Ovary (tissue), 7 donors: ENCODE measurements at regions not wholly inside any gene's neighbourhood (a gene's known extent, or its start where the extent isn't known, plus 50 kb on each side); places are given as distances from the start of the nearest gene placed in this dataset.

Experiments
- DNase-seq, 5 donors: peaks; one replicate each; pipeline ENCODE4 v3.0.0-alpha.2; 2019 to 2020
- H3K27ac ChIP-seq, 2 donors: fragments of 200-600 bp; one replicate each; pipeline versions ENCODE4 v1.5.1 to v1.8.0; 2019 to 2022
- H3K27me3 ChIP-seq: fragments of 200-600 bp; one replicate; pipeline ENCODE4 v1.8.0; 2022
- H3K36me3 ChIP-seq: fragments of 200-600 bp; sonication (generic); one replicate; pipeline ENCODE4 v1.5.1; 2019
- H3K4me1 ChIP-seq: one replicate; pipeline ENCODE4 v1.8.1; 2013; ENCODE audit warnings: mild to moderate bottlenecking, moderate library complexity; ENCODE audit not compliant: insufficient read depth
- H3K4me3 ChIP-seq: fragments of 200-600 bp; sonication (generic); one replicate; pipeline ENCODE4 v1.5.1; 2017
- H3K9me3 ChIP-seq, 2 donors: fragments of 200-600 bp in 1 of 2; sonication (generic) in 1 of 2; one replicate each; pipeline versions ENCODE4 v1.5.1 to v1.8.1; 2013 to 2019; ENCODE audit warnings: mild to moderate bottlenecking in 1 of 2, moderate library complexity in 1 of 2
- EP300 ChIP-seq: sonication (generic); formaldehyde crosslinking; IDR thresholded peaks from one replicate; pipeline ENCODE4 v1.6.1; 2017; ENCODE audit warnings: antibody characterized with exemption
- POLR2A ChIP-seq: fragments of 450-650 bp; IDR thresholded peaks from one replicate; pipeline ENCODE4 v1.6.1; 2017; ENCODE audit warnings: antibody characterized with exemption, mild to moderate bottlenecking, moderate library complexity
- WGBS, 3 donors: extraction: QIAGEN DNeasy Blood & Tissue Kit in 1 of 3; methylation state at CpG; one replicate each; pipeline versions ENCODE4 v1.1.5 to v1.1.7; 2013 to 2017; 5-methylcytosine and 5-hydroxymethylcytosine counted together
- intact Hi-C, 4 donors: fragments of 100-400 bp; cut with DNase I; formaldehyde crosslinking; loops; one replicate each; pipeline versions ENCODE4 v1.11.0 to v1.15.1; 2022 to 2023
- TF ChIP-seq, protein P1 (sequence below), 3 donors: fragments of 450-650 bp in 2 of 3; fragments of 200-600 bp in 1 of 3; IDR thresholded peaks; one replicate each; pipeline versions ENCODE4 v1.5.1 to v1.8.0; 2016 to 2022; ENCODE audit warnings: antibody characterized with exemption in 3 of 3, mild to moderate bottlenecking in 1 of 3
- donor health status: DM: no; HTN: no; CAD: no; lungs with moderate emphysema.
- donor health status: DM: no; HTN: no; CAD: no.
- donor health status: Bipolar disorder and iron deficiency.
- donor health status: DM: no; HTN: no; CAD: no.
- donor health status: DM: yes; HTN: yes; CAD: no.

GRCh38 chr14:71324767-71325272 is 417.6 kb downstream of the PCNX1 start:
- intact Hi-C loops = loop anchor here in 3 of 4 donors (5.0 to 10.0 kb wide), 2 partner anchors 427 to 430 kb away; no protein-coding TSS in a partner anchor
- Histone ChIP-seq H3K27ac (no peak overlapping the region), H3K9me3 (no peaks in the 10 kb centered on the region), H3K4me3 (no peak overlapping the region), H3K36me3 (no peaks in the 10 kb centered on the region), H3K27me3 (no peaks in the 10 kb centered on the region), H3K4me1 (no peaks in the 10 kb centered on the region)
- WGBS, 3 donors = 68 to 74% (median 70%) methylated on average over 6 of the region's 6 CpGs
- DNase-seq = no peak
- TF ChIP-seq EP300 (no peak), POLR2A (no peak)
- TF ChIP-seq, protein P1, sequence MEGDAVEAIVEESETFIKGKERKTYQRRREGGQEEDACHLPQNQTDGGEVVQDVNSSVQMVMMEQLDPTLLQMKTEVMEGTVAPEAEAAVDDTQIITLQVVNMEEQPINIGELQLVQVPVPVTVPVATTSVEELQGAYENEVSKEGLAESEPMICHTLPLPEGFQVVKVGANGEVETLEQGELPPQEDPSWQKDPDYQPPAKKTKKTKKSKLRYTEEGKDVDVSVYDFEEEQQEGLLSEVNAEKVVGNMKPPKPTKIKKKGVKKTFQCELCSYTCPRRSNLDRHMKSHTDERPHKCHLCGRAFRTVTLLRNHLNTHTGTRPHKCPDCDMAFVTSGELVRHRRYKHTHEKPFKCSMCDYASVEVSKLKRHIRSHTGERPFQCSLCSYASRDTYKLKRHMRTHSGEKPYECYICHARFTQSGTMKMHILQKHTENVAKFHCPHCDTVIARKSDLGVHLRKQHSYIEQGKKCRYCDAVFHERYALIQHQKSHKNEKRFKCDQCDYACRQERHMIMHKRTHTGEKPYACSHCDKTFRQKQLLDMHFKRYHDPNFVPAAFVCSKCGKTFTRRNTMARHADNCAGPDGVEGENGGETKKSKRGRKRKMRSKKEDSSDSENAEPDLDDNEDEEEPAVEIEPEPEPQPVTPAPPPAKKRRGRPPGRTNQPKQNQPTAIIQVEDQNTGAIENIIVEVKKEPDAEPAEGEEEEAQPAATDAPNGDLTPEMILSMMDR (IDR thresholded peaks at IDR 0.05) = no peak

DNA sequence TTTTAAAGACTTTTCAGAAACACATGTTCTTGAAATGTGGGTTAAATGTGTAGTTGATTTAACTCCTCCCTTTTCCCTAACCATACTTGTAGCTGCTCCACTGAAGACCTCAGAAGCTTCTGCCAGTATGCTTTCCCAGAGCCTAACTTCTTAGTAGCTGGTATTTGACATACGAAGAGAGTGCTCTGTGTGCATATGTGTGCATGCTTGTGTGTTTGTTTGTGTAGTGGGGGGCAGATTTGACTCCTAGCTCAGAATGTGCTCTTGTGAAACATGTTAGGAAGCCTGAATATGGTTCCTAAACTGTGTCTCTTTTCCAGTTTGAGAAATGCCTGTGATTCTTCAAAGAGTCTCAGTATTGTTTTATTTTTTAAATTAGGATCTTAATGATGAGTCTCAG is 420.4 kb downstream of the PCNX1 start:
- H3K36me3 ChIP-seq = no peaks in the 10 kb centered on the region
- 52 to 76% (median 59%) methylated on average over 1 of the region's 1 CpG for WGBS, 3 donors
- intact Hi-C loops = loop anchor here in 1 of 4 donors (10.0 kb wide), 1 partner anchor 427 kb away; no protein-coding TSS in a partner anchor
- H3K4me3 ChIP-seq = no peak overlapping the region
- TF ChIP-seq, protein P1 (IDR thresholded peaks at IDR 0.05) = no peak
- TF ChIP-seq EP300 (no peak), POLR2A (no peak)
- H3K27me3 ChIP-seq = no peaks in the 10 kb centered on the region
- DNase-seq = no peak
- H3K4me1 ChIP-seq = no peaks in the 10 kb centered on the region
- H3K27ac ChIP-seq = no peak overlapping the region
- H3K9me3 ChIP-seq = no peaks in the 10 kb centered on the region

DNA sequence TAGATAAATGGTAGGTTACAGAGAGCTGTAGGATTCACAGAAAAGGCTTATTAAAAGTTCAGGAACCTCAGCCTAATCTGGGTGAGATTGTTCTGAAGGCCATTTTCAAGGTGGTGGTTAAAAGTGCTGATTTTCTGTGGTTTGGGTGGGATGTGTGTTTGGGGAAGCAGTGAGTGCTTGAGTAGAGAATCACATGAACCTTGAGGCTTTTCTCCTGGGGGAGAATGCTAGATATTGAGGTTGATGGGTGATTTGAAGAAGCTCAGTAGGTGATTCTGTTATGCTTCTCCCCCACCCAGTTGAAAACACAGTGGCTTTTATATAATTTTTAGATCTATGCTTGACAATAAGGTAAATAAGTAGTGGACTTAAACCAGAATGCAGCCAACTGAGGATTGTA is 420.9 kb downstream of the PCNX1 start:
- no peaks in the 10 kb centered on the region for H3K36me3 ChIP-seq
- H3K4me1 ChIP-seq = no peaks in the 10 kb centered on the region
- no peak overlapping the region for H3K27ac ChIP-seq
- H3K27me3 ChIP-seq = no peaks in the 10 kb centered on the region
- no peaks in the 10 kb centered on the region for H3K9me3 ChIP-seq
- no peak for TF ChIP-seq EP300
- TF ChIP-seq, protein P1 (IDR thresholded peaks at IDR 0.05) = no peak
- no peak for TF ChIP-seq POLR2A
- intact Hi-C loops = loop anchor here in 1 of 4 donors (10.0 kb wide), 1 partner anchor 427 kb away; no protein-coding TSS in a partner anchor
- no peak for DNase-seq
- H3K4me3 ChIP-seq = no peak overlapping the region

DNA sequence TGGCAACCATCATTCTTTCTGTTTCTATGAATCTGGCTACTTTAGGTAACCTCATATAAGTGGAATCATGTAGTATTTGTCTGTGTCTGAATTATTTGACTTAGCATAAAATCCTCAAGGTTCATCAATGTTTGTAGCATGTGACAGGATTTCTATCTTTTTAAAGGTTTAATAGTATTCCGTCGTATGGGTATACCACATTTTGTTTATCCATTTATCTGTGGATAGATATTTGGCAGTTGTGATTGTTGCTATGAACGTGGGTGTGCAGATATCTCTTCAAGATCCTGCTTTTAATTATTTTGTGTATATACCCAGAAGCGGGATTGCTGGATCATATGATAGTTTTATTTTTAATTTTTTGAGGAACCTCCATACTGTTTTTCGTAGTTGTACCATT is 421.7 kb downstream of the PCNX1 start:
- no peaks in the 10 kb centered on the region for H3K4me1 ChIP-seq
- H3K4me3 ChIP-seq = no peak overlapping the region
- H3K27me3 ChIP-seq = no peaks in the 10 kb centered on the region
- no peaks in the 10 kb centered on the region for H3K9me3 ChIP-seq
- no peak for TF ChIP-seq POLR2A
- TF ChIP-seq, protein P1 (IDR thresholded peaks at IDR 0.05) = no peak
- no peak for TF ChIP-seq EP300
- no peak overlapping the region for H3K27ac ChIP-seq
- WGBS, 3 donors = 94 to 97% (median 95%) methylated on average over 5 of the region's 5 CpGs
- DNase-seq = no peak
- intact Hi-C loops = loop anchor here in 1 of 4 donors (10.0 kb wide), 1 partner anchor 426 kb away; no protein-coding TSS in a partner anchor
- H3K36me3 ChIP-seq = no peaks in the 10 kb centered on the region
